AG04449 (cell line): ENCODE measurements at regions not wholly inside any gene's neighbourhood (a gene's known extent, or its start where the extent isn't known, plus 50 kb on each side); places are given as distances from the start of the nearest gene placed in this dataset.

Experiments used
- CTCF ChIA-PET: fragments of 350-600 bp; formaldehyde crosslinking; extraction: SDS; loops from one replicate; lab custom pipeline; 2021; ENCODE audit warnings: antibody characterized with exemption; lab: Yijun Ruan, JAX
- POLR2A ChIA-PET: fragments of 400-600, 350-600 bp; formaldehyde crosslinking; extraction: SDS; loops from one replicate; lab custom pipeline; 2020; ENCODE audit warnings: antibody characterized with exemption, inconsistent platforms; lab: Yijun Ruan, JAX
- DNase-seq: peaks from one replicate; pipeline ENCODE4 v3.0.0-alpha.2; 2010; ENCODE audit warnings: low read depth, low spot score
- H3K4me3 ChIP-seq: 2 replicates; pipeline ENCODE4 v1.5.1; 2011; ENCODE audit warnings: low read depth, mild to moderate bottlenecking, control low read depth, low read length
- CTCF ChIP-seq: IDR thresholded peaks from one replicate; pipeline ENCODE4 v1.5.1; 2011; ENCODE audit warnings: mild to moderate bottlenecking, moderate library complexity, low read length, control low read depth, inconsistent platforms; ENCODE audit not compliant: insufficient read depth; ENCODE audit errors: missing control alignments

- ChIA-PET POLR2A (no interaction called here), CTCF (no interaction called here)
- DNase-seq: no peak
- no peak overlapping the region for H3K4me3 ChIP-seq
- TF ChIP-seq CTCF: no peak
Measured at GRCh38 chr19:28076628-28077027, 1136.3 kb downstream of the UQCRFS1 start.

- no peak for TF ChIP-seq CTCF
- ChIA-PET CTCF (no interaction called here), POLR2A (no interaction called here)
Measured at GRCh38 chr19:28075229-28075628, 1137.7 kb downstream of the UQCRFS1 start.

GRCh38 chr19:28074773-28075172, 1138.2 kb downstream of the UQCRFS1 start:
- no peak for TF ChIP-seq CTCF
- ChIA-PET CTCF (no interaction called here), POLR2A (no interaction called here)
- DNase-seq: no peak
- H3K4me3 ChIP-seq: no peak overlapping the region

More at GRCh38 chr19:28075229-28075628, 1137.7 kb downstream of the UQCRFS1 start:
- no peak for DNase-seq
- no peak overlapping the region for H3K4me3 ChIP-seq

- CTCF ChIA-PET: no interaction called here
- POLR2A ChIA-PET: no interaction called here
- no peak for TF ChIP-seq CTCF
- no peak overlapping the region for H3K4me3 ChIP-seq
- DNase-seq: no peak
Measured at GRCh38 chr19:28067882-28068281, 1145.1 kb downstream of the UQCRFS1 start.

- no peak for TF ChIP-seq CTCF
- no peak for DNase-seq
- ChIA-PET POLR2A (no interaction called here), CTCF (no interaction called here)
- H3K4me3 ChIP-seq: no peak overlapping the region
Measured at GRCh38 chr19:28066988-28067387, 1146.0 kb downstream of the UQCRFS1 start.

GRCh38 chr19:28066161-28066560, 1146.8 kb downstream of the UQCRFS1 start:
- ChIA-PET CTCF (no interaction called here), POLR2A (no interaction called here)
- H3K4me3 ChIP-seq: no peak overlapping the region
- no peak for DNase-seq
- TF ChIP-seq CTCF: no peak
